ENCODE measurements at regions not wholly inside any gene's neighbourhood (a gene's known extent, or its start where the extent isn't known, plus 50 kb on each side); places are given as distances from the start of the nearest gene placed in this dataset.
A peak's percentile ranks its signal among the peaks of the same experiment; 100 is the strongest.
"Not testable (repeated sequence)": the region's sequence is repeated elsewhere in the genome, so short reads cannot be mapped to it uniquely, and the experiment has no call there.

GRCh38 chr5:154702477-154702876, 52.7 kb upstream of the LARP1 start:
- no peak for DNase-seq
- Mint-ChIP-seq H3K4me1 (no peaks in the 10 kb centered on the region), H3K4me3 (no peak overlapping the region), H3K9me3 (no peaks in the 10 kb centered on the region), H3K27me3 (ENCODE audit: low read depth in 3 of 3) (peaks cover 2 to 14% (median 4%) of the 10 kb centered on the region in 3 donors), H3K27ac (no peak overlapping the region), H3K36me3 (no peaks in the 10 kb centered on the region)

GRCh38 chr5:154701725-154702124, 53.5 kb upstream of the LARP1 start:
- not testable (repeated sequence) for H3K4me3 Mint-ChIP-seq, H3K4me1 Mint-ChIP-seq, H3K27ac Mint-ChIP-seq, H3K36me3 Mint-ChIP-seq, H3K9me3 Mint-ChIP-seq, DNase-seq
- H3K27me3 Mint-ChIP-seq (ENCODE audit: low read depth in 3 of 3) = peaks cover 0 to 15% (median 4%) of the 10 kb centered on the region in 3 donors

- DNase-seq = no peak
- Mint-ChIP-seq H3K4me1 (no peaks in the 10 kb centered on the region), H3K27me3 (ENCODE audit: low read depth in 3 of 3) (peaks cover 0 to 18% (median 4%) of the 10 kb centered on the region in 3 donors), H3K36me3 (no peaks in the 10 kb centered on the region), H3K4me3 (no peak overlapping the region), H3K9me3 (no peaks in the 10 kb centered on the region), H3K27ac (no peak overlapping the region)
Measured at GRCh38 chr5:154701181-154701580, 54.0 kb upstream of the LARP1 start.

- not testable (repeated sequence) for DNase-seq, H3K4me1 Mint-ChIP-seq, H3K9me3 Mint-ChIP-seq, H3K36me3 Mint-ChIP-seq, H3K27ac Mint-ChIP-seq, H3K4me3 Mint-ChIP-seq
- peaks cover 0 to 17% (median 4%) of the 10 kb centered on the region in 3 donors for H3K27me3 Mint-ChIP-seq (ENCODE audit: low read depth in 3 of 3)
Measured at GRCh38 chr5:154700289-154700928, 54.8 kb upstream of the LARP1 start.

GRCh38 chr5:154698763-154699162, 56.4 kb upstream of the LARP1 start:
- Mint-ChIP-seq H3K27ac (no peak overlapping the region), H3K4me1 (no peaks in the 10 kb centered on the region), H3K36me3 (no peaks in the 10 kb centered on the region), H3K4me3 (no peak overlapping the region), H3K9me3 (peaks cover 0 to 2% (median 0%) of the 10 kb centered on the region in 6 donors), H3K27me3 (ENCODE audit: low read depth in 3 of 3) (peaks cover 0 to 16% (median 4%) of the 10 kb centered on the region in 3 donors)
- DNase-seq = no peak

- H3K9me3 Mint-ChIP-seq = peaks cover 0 to 2% (median 0%) of the 10 kb centered on the region in 6 donors
- no peaks in the 10 kb centered on the region for H3K4me1 Mint-ChIP-seq
- DNase-seq = no peak
- no peaks in the 10 kb centered on the region for H3K36me3 Mint-ChIP-seq
- no peak overlapping the region for H3K27ac Mint-ChIP-seq
- H3K4me3 Mint-ChIP-seq = no peak overlapping the region
- peaks cover 0 to 16% (median 4%) of the 10 kb centered on the region in 3 donors for H3K27me3 Mint-ChIP-seq (ENCODE audit: low read depth in 3 of 3)
Measured at GRCh38 chr5:154697371-154697770, 57.8 kb upstream of the LARP1 start.

- no peak for DNase-seq
- no peak overlapping the region for H3K27ac Mint-ChIP-seq
- no peaks in the 10 kb centered on the region for H3K4me1 Mint-ChIP-seq
- H3K36me3 Mint-ChIP-seq = no peaks in the 10 kb centered on the region
- H3K9me3 Mint-ChIP-seq = peaks cover 0 to 2% (median 0%) of the 10 kb centered on the region in 6 donors
- H3K27me3 Mint-ChIP-seq (ENCODE audit: low read depth in 3 of 3) = peaks cover 0 to 16% (median 4%) of the 10 kb centered on the region in 3 donors
- H3K4me3 Mint-ChIP-seq = no peak overlapping the region
Measured at GRCh38 chr5:154696891-154697290, 58.3 kb upstream of the LARP1 start.

GRCh38 chr5:154694159-154694558, 61.0 kb upstream of the LARP1 start:
- Mint-ChIP-seq H3K27ac (no peak overlapping the region), H3K36me3 (no peaks in the 10 kb centered on the region), H3K9me3 (peaks cover 0 to 2% (median 0%) of the 10 kb centered on the region in 6 donors), H3K4me3 (no peak overlapping the region), H3K4me1 (no peaks in the 10 kb centered on the region), H3K27me3 (ENCODE audit: low read depth in 3 of 3) (peaks cover 0 to 9% (median 4%) of the 10 kb centered on the region in 3 donors)
- DNase-seq = no peak

GRCh38 chr5:154690488-154690887, 64.7 kb upstream of the LARP1 start:
- H3K4me3 Mint-ChIP-seq = no peak overlapping the region
- no peaks in the 10 kb centered on the region for H3K4me1 Mint-ChIP-seq

GRCh38 chr5:154686490-154686889, 68.7 kb upstream of the LARP1 start:
- H3K9me3 Mint-ChIP-seq = no peaks in the 10 kb centered on the region
- peaks cover 2 to 3% (median 3%) of the 10 kb centered on the region in 3 donors for H3K27me3 Mint-ChIP-seq (ENCODE audit: low read depth in 3 of 3)
- no peaks in the 10 kb centered on the region for H3K36me3 Mint-ChIP-seq
- H3K4me3 Mint-ChIP-seq = no peak overlapping the region
- no peak overlapping the region for H3K27ac Mint-ChIP-seq
- no peak for DNase-seq
- peaks cover 4 to 9% of the 10 kb centered on the region in 2 donors for H3K4me1 Mint-ChIP-seq

More at GRCh38 chr5:154690488-154690887, 64.7 kb upstream of the LARP1 start:
- peaks cover 0 to 2% (median 0%) of the 10 kb centered on the region in 6 donors for H3K9me3 Mint-ChIP-seq
- no peak overlapping the region for H3K27ac Mint-ChIP-seq
- peaks cover 0 to 3% (median 0%) of the 10 kb centered on the region in 3 donors for H3K27me3 Mint-ChIP-seq (ENCODE audit: low read depth in 3 of 3)
- no peaks in the 10 kb centered on the region for H3K36me3 Mint-ChIP-seq
- no peak for DNase-seq

GRCh38 chr5:154683101-154683880, 71.9 kb upstream of the LARP1 start:
- DNase-seq = no peak
- H3K27ac Mint-ChIP-seq = peak overlapping the region in 3 of 6 donors; percentile 34 to 41 (median 37)
- peaks cover 2 to 6% (median 5%) of the 10 kb centered on the region in 3 donors for H3K27me3 Mint-ChIP-seq (ENCODE audit: low read depth in 3 of 3)
- no peaks in the 10 kb centered on the region for H3K9me3 Mint-ChIP-seq
- H3K4me1 Mint-ChIP-seq = peaks cover 4 to 9% of the 10 kb centered on the region in 2 donors
- peak overlapping the region; percentile 66 to 83 (median 74) for H3K4me3 Mint-ChIP-seq
- H3K36me3 Mint-ChIP-seq = no peaks in the 10 kb centered on the region

- Mint-ChIP-seq H3K36me3 (no peaks in the 10 kb centered on the region), H3K9me3 (no peaks in the 10 kb centered on the region), H3K27me3 (ENCODE audit: low read depth in 3 of 3) (peaks cover 2 to 5% (median 3%) of the 10 kb centered on the region in 3 donors), H3K4me3 (no peak overlapping the region), H3K4me1 (peaks cover 4 to 9% of the 10 kb centered on the region in 2 donors), H3K27ac (no peak overlapping the region)
- DNase-seq = no peak
Measured at GRCh38 chr5:154679501-154679900, 75.7 kb upstream of the LARP1 start.

GRCh38 chr5:154677921-154678320, 77.3 kb upstream of the LARP1 start:
- Mint-ChIP-seq H3K27me3 (ENCODE audit: low read depth in 3 of 3) (peaks cover 2 to 7% (median 4%) of the 10 kb centered on the region in 3 donors), H3K4me1 (peaks cover 0 to under 1% of the 10 kb centered on the region in 2 donors), H3K4me3 (no peak overlapping the region), H3K9me3 (no peaks in the 10 kb centered on the region), H3K27ac (peak overlapping the region in 1 of 6 donors; percentile 22), H3K36me3 (no peaks in the 10 kb centered on the region)
- no peak for DNase-seq

- Mint-ChIP-seq H3K4me1 (no peaks in the 10 kb centered on the region), H3K27me3 (ENCODE audit: low read depth in 3 of 3) (peaks cover 2 to 7% (median 4%) of the 10 kb centered on the region in 3 donors), H3K27ac (no peak overlapping the region), H3K9me3 (no peaks in the 10 kb centered on the region), H3K36me3 (no peaks in the 10 kb centered on the region), H3K4me3 (no peak overlapping the region)
- no peak for DNase-seq
Measured at GRCh38 chr5:154676508-154676907, 78.7 kb upstream of the LARP1 start.
